DND-41 (cell line): ENCODE measurements at regions not wholly inside any gene's neighbourhood (a gene's known extent, or its start where the extent isn't known, plus 50 kb on each side); places are given as distances from the start of the nearest gene placed in this dataset.

Experiments
- ATAC-seq: fragments of 200-7000 bp; cut with Tn5 transposase; 3 replicates; pipeline ENCODE4 v1.9.1; 2021; ENCODE audit warnings: low read depth; ENCODE audit not compliant: insufficient read depth
- DNase-seq: peaks from one replicate; pipeline ENCODE4 v3.0.0-alpha.2; 2020
- H2AFZ ChIP-seq: 2 replicates; pipeline ENCODE4 v1.6.0; 2012; ENCODE audit warnings: low read depth, low read length
- H3K27ac ChIP-seq: 2 replicates; pipeline ENCODE4 v1.5.1; 2012; ENCODE audit warnings: low read length, inconsistent platforms
- H3K27me3 ChIP-seq: fragments of 200-600 bp; sonication (generic); 2 replicates; pipeline ENCODE4 v1.6.0; 2012; ENCODE audit warnings: low read length, mild to moderate bottlenecking, inconsistent platforms; ENCODE audit not compliant: insufficient read depth, poor library complexity
- H3K36me3 ChIP-seq: 2 replicates; pipeline ENCODE4 v1.5.1; 2012; ENCODE audit warnings: low read length, inconsistent platforms; ENCODE audit not compliant: insufficient read depth
- H3K4me1 ChIP-seq: 2 replicates; pipeline ENCODE4 v1.5.1; 2012; ENCODE audit warnings: mild to moderate bottlenecking, low read length; ENCODE audit not compliant: insufficient read depth
- H3K4me2 ChIP-seq: 2 replicates; pipeline ENCODE4 v1.6.0; 2012; ENCODE audit warnings: mild to moderate bottlenecking, moderate library complexity, low read length, inconsistent platforms; ENCODE audit not compliant: insufficient read depth
- H3K4me3 ChIP-seq, 2 experiments: fragments of 200-600 bp in 1 of 2; shearing (Covaris generic) in 1 of 2; 2 replicates each; pipeline ENCODE4 v1.5.1; 2012 to 2016; ENCODE audit warnings: inconsistent platforms in 2 of 2, low read length in 2 of 2, mild to moderate bottlenecking in 2 of 2, low read depth in 1 of 2, moderate library complexity in 1 of 2
- H3K79me2 ChIP-seq: 2 replicates; pipeline ENCODE4 v1.6.0; 2012; ENCODE audit warnings: low read length, inconsistent platforms; ENCODE audit not compliant: insufficient read depth
- H3K9ac ChIP-seq: 2 replicates; pipeline ENCODE4 v1.6.0; 2012; ENCODE audit warnings: low read depth, mild to moderate bottlenecking, inconsistent platforms, low read length, moderate library complexity
- H3K9me3 ChIP-seq: 2 replicates; pipeline ENCODE4 v1.5.1; 2012; ENCODE audit warnings: low read length, moderate library complexity, mild to moderate bottlenecking, inconsistent platforms; ENCODE audit not compliant: insufficient read depth, severe bottlenecking
- H4K20me1 ChIP-seq: 2 replicates; pipeline ENCODE4 v1.6.0; 2012; ENCODE audit warnings: low read length; ENCODE audit not compliant: insufficient read depth
- EZH2 ChIP-seq: IDR thresholded peaks from 3 replicates; pipeline ENCODE4 v1.6.1; 2012; ENCODE audit warnings: borderline replicate concordance, low read depth, mild to moderate bottlenecking, moderate library complexity, low read length, inconsistent platforms; ENCODE audit not compliant: severe bottlenecking
- TF ChIP-seq, protein P1 (sequence below): IDR thresholded peaks from 2 replicates; pipeline ENCODE4 v1.5.1; 2012; ENCODE audit warnings: borderline replicate concordance, low read length, moderate library complexity, mild to moderate bottlenecking; ENCODE audit not compliant: poor library complexity, severe bottlenecking; ENCODE audit errors: extremely low read depth

DNA sequence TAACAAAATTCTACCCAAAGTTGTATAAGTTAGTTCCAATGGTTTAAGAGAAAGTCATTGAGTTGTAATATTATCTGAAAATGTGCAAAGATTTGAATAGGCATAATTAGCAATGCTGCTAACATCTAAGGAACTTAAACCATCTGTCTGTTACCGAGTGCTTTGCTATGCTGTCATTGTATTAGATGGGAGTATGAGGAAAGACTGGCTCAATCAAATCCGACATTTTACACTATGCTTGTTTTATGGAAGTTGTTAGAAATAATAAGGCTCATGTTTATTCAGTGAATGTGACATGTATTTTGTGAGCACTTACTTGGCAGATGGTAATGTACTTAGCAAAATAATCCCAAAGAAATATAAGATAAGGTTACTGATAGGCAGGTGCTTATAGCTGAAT, 1715.1 kb downstream of the PCDH7 start:
- Histone ChIP-seq H3K27ac (no peak overlapping the region), H3K4me2 (no peak overlapping the region), H3K4me1 (no peaks in the 10 kb centered on the region), H3K27me3 (no peaks in the 10 kb centered on the region), H3K4me3 (no peak overlapping the region), H3K36me3 (no peaks in the 10 kb centered on the region), H3K79me2 (no peaks in the 10 kb centered on the region), H3K9ac (no peak overlapping the region), H4K20me1 (no peaks in the 10 kb centered on the region), H3K9me3 (no peaks in the 10 kb centered on the region), H2AFZ (no peak overlapping the region)
- no peak for TF ChIP-seq EZH2
- TF ChIP-seq, protein P1, sequence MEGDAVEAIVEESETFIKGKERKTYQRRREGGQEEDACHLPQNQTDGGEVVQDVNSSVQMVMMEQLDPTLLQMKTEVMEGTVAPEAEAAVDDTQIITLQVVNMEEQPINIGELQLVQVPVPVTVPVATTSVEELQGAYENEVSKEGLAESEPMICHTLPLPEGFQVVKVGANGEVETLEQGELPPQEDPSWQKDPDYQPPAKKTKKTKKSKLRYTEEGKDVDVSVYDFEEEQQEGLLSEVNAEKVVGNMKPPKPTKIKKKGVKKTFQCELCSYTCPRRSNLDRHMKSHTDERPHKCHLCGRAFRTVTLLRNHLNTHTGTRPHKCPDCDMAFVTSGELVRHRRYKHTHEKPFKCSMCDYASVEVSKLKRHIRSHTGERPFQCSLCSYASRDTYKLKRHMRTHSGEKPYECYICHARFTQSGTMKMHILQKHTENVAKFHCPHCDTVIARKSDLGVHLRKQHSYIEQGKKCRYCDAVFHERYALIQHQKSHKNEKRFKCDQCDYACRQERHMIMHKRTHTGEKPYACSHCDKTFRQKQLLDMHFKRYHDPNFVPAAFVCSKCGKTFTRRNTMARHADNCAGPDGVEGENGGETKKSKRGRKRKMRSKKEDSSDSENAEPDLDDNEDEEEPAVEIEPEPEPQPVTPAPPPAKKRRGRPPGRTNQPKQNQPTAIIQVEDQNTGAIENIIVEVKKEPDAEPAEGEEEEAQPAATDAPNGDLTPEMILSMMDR: no peak
- DNase-seq: no peak
- ATAC-seq: no peak

DNA sequence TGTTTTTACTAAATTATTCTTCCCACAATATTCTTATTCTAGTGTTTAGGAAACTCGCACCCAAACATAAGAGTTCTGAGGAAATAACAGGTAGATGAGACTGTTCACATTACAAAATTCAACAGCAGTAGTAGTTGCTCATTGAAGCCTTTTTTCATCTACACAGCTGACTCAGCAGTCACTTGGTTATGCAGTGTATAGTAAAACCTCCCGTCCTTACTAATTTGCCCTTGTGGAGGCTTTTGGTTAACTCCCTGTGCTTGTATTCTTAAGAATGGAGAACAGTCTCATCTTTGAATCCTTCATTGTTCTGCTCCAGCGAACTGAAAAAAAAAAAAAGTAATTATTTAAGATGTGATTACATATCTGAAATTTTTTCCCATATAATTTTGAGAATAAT, 1716.6 kb downstream of the PCDH7 start:
- DNase-seq (no peak), ATAC-seq (no peak)
- H3K79me2 ChIP-seq: no peaks in the 10 kb centered on the region
- no peaks in the 10 kb centered on the region for H3K27me3 ChIP-seq
- no peaks in the 10 kb centered on the region for H3K36me3 ChIP-seq
- H3K4me2 ChIP-seq: no peak overlapping the region
- H4K20me1 ChIP-seq: no peaks in the 10 kb centered on the region
- no peak overlapping the region for H3K4me3 ChIP-seq
- no peak overlapping the region for H3K9ac ChIP-seq
- no peaks in the 10 kb centered on the region for H3K9me3 ChIP-seq
- no peak overlapping the region for H2AFZ ChIP-seq
- H3K4me1 ChIP-seq: no peaks in the 10 kb centered on the region
- no peak overlapping the region for H3K27ac ChIP-seq
- TF ChIP-seq, protein P1: no peak
- no peak for TF ChIP-seq EZH2

GRCh38 chr4:32440391-32440790, 1720.2 kb downstream of the PCDH7 start:
- Histone ChIP-seq H3K79me2 (no peaks in the 10 kb centered on the region), H3K27me3 (no peaks in the 10 kb centered on the region), H3K4me3 (no peak overlapping the region), H3K4me1 (no peaks in the 10 kb centered on the region), H3K9me3 (no peaks in the 10 kb centered on the region), H3K27ac (no peak overlapping the region), H4K20me1 (no peaks in the 10 kb centered on the region), H3K36me3 (no peaks in the 10 kb centered on the region), H2AFZ (no peak overlapping the region), H3K9ac (no peak overlapping the region), H3K4me2 (no peak overlapping the region)
- TF ChIP-seq, protein P1: no peak
- no peak for TF ChIP-seq EZH2
- ATAC-seq (no peak), DNase-seq (no peak)

DNA sequence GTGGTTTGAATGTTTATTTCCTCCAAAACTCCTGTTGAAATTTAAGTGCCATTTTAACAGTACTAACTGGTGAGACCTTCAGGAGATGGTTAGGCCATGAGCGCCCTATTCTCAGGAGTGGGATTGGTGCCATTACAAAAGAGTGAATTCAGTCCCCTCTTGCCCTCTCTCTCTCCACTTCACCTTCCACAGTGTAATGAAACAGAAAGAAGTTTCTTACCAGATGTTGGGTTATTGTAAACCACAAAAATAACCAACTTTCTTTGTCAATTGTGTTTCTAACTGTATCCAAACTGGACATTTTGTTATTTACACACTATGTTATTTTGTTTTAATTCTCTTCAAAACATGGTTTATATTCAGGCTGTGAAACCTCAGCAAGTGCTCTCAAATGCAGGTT, 1734.3 kb downstream of the PCDH7 start:
- no peak for TF ChIP-seq EZH2
- TF ChIP-seq, protein P1: no peak
- Histone ChIP-seq H4K20me1 (no peaks in the 10 kb centered on the region), H3K36me3 (no peaks in the 10 kb centered on the region), H3K27ac (no peak overlapping the region), H3K4me1 (no peaks in the 10 kb centered on the region), H3K9me3 (no peaks in the 10 kb centered on the region), H2AFZ (no peak overlapping the region), H3K4me2 (no peak overlapping the region), H3K4me3 (no peak overlapping the region), H3K79me2 (no peaks in the 10 kb centered on the region), H3K27me3 (no peaks in the 10 kb centered on the region), H3K9ac (no peak overlapping the region)
- ATAC-seq (no peak), DNase-seq (no peak)
